CD4-positive, alpha-beta T cell treated with Interleukin-4 for 4 hours (primary cell): ENCODE measurements at regions not wholly inside any gene's neighbourhood (a gene's known extent, or its start where the extent isn't known, plus 50 kb on each side); places are given as distances from the start of the nearest gene placed in this dataset.
"Not testable (repeated sequence)": the region's sequence is repeated elsewhere in the genome, so short reads cannot be mapped to it uniquely, and the experiment has no call there.

ENCODE experiments used
- DNase-seq: peaks from one replicate; pipeline ENCODE4 v3.0.0-alpha.2; 2020

- DNase-seq = no peak
Measured at GRCh38 chr7:27032839-27033238, 63.0 kb downstream of the HOXA1 start.

- DNase-seq = peak; percentile 23
Measured at GRCh38 chr7:27031289-27032172, 64.3 kb downstream of the HOXA1 start.

- DNase-seq = no peak
Measured at GRCh38 chr7:27030393-27031050, 65.3 kb downstream of the HOXA1 start.

GRCh38 chr7:27025270-27025669 lies 70.5 kb downstream of the HOXA1 start:
- no peak for DNase-seq

- no peak for DNase-seq
Measured at GRCh38 chr7:27010068-27010467, 85.7 kb downstream of the HOXA1 start.

- DNase-seq = no peak
Measured at GRCh38 chr7:27000496-27000895, 95.3 kb downstream of the HOXA1 start.

- not testable (repeated sequence) for DNase-seq
Measured at GRCh38 chr7:26998284-26998683, 97.5 kb downstream of the HOXA1 start.

- no peak for DNase-seq
Measured at GRCh38 chr7:26995666-26996065, 100.1 kb downstream of the HOXA1 start.

- no peak for DNase-seq
Measured at GRCh38 chr7:26993816-26994810, 101.7 kb downstream of the HOXA1 start.

- no peak for DNase-seq
Measured at GRCh38 chr7:26992670-26993069, 103.1 kb downstream of the HOXA1 start.

GRCh38 chr7:26991796-26992195 lies 104.0 kb downstream of the HOXA1 start:
- no peak for DNase-seq

GRCh38 chr7:26989897-26990670 lies 105.7 kb downstream of the HOXA1 start:
- DNase-seq = no peak

GRCh38 chr7:26988836-26989374 lies 106.9 kb downstream of the HOXA1 start:
- no peak for DNase-seq

GRCh38 chr7:26987338-26987737 lies 108.5 kb downstream of the HOXA1 start:
- no peak for DNase-seq

GRCh38 chr7:26978146-26978545 lies 113.8 kb upstream of the SKAP2 start:
- DNase-seq = no peak

- no peak for DNase-seq
Measured at GRCh38 chr7:26976840-26977239, 112.5 kb upstream of the SKAP2 start.

- not testable (repeated sequence) for DNase-seq
Measured at GRCh38 chr7:26971924-26972323, 107.5 kb upstream of the SKAP2 start.

GRCh38 chr7:26965724-26966123 lies 101.3 kb upstream of the SKAP2 start:
- DNase-seq = no peak

- DNase-seq = no peak
Measured at GRCh38 chr7:26964156-26964808, 99.9 kb upstream of the SKAP2 start.

GRCh38 chr7:26959290-26959689 lies 94.9 kb upstream of the SKAP2 start:
- DNase-seq = no peak

- DNase-seq = no peak
Measured at GRCh38 chr7:26958834-26959233, 94.4 kb upstream of the SKAP2 start.
